ENCODE measurements at regions not wholly inside any gene's neighbourhood (a gene's known extent, or its start where the extent isn't known, plus 50 kb on each side); places are given as distances from the start of the nearest gene placed in this dataset.
"Not testable (repeated sequence)": the region's sequence is repeated elsewhere in the genome, so short reads cannot be mapped to it uniquely, and the experiment has no call there.

GRCh38 chr5:99169309-99169708 is 240.5 kb upstream of the CHD1 start:
- no peak overlapping the region for H3K27ac ChIP-seq
- DNase-seq (ENCODE audit: low spot score in 2 of 2): no peak
- H3K4me1 ChIP-seq: no peaks in the 10 kb centered on the region
- no peaks in the 10 kb centered on the region for H3K36me3 ChIP-seq
- intact Hi-C loops (cut with DNase I; ENCODE audit: low total_unique reads): no loop called here
- no peak overlapping the region for H3K4me3 ChIP-seq
- no peaks in the 10 kb centered on the region for H3K27me3 ChIP-seq
- no peak for TF ChIP-seq POLR2A (IDR thresholded peaks at IDR 0.05)
- no peak for TF ChIP-seq POLR2AphosphoS5 (IDR thresholded peaks at IDR 0.05)
- no peak for TF ChIP-seq CTCF (IDR thresholded peaks at IDR 0.05)
- H3K9me3 ChIP-seq: no peaks in the 10 kb centered on the region

- H3K4me3 ChIP-seq; DNase-seq (ENCODE audit: low spot score in 2 of 2); H3K4me1 ChIP-seq; H3K27ac ChIP-seq; H3K27me3 ChIP-seq; intact Hi-C loops (cut with DNase I; ENCODE audit: low total_unique reads); H3K36me3 ChIP-seq; H3K9me3 ChIP-seq: not testable (repeated sequence)
Observed at GRCh38 chr5:99161538-99161937, 232.7 kb upstream of the CHD1 start.

GRCh38 chr5:99156688-99157087 is 227.9 kb upstream of the CHD1 start:
- no peaks in the 10 kb centered on the region for H3K36me3 ChIP-seq
- H3K27me3 ChIP-seq: no peaks in the 10 kb centered on the region
- intact Hi-C loops (cut with DNase I; ENCODE audit: low total_unique reads): no loop called here

GRCh38 chr5:99143283-99143795 is 214.5 kb upstream of the CHD1 start:
- H3K27ac ChIP-seq; H3K4me3 ChIP-seq; intact Hi-C loops (cut with DNase I; ENCODE audit: low total_unique reads); DNase-seq (ENCODE audit: low spot score in 2 of 2); H3K27me3 ChIP-seq; H3K4me1 ChIP-seq; H3K36me3 ChIP-seq: not testable (repeated sequence)
- peaks cover 0 to 26% of the 10 kb centered on the region in 2 donors for H3K9me3 ChIP-seq

More at GRCh38 chr5:99156688-99157087, 227.9 kb upstream of the CHD1 start:
- Histone ChIP-seq H3K4me3 (no peak overlapping the region), H3K9me3 (no peaks in the 10 kb centered on the region), H3K27ac (no peak overlapping the region), H3K4me1 (no peaks in the 10 kb centered on the region)
- no peak for DNase-seq (ENCODE audit: low spot score in 2 of 2)
- TF ChIP-seq CTCF (IDR thresholded peaks at IDR 0.05) (no peak), POLR2A (IDR thresholded peaks at IDR 0.05) (no peak), POLR2AphosphoS5 (IDR thresholded peaks at IDR 0.05) (no peak)

GRCh38 chr5:99141534-99142128 is 212.8 kb upstream of the CHD1 start:
- Histone ChIP-seq H3K4me1 (no peaks in the 10 kb centered on the region), H3K27me3 (no peaks in the 10 kb centered on the region), H3K36me3 (peaks cover 4% of the 10 kb centered on the region), H3K4me3 (no peak overlapping the region), H3K9me3 (peaks cover 0 to 26% of the 10 kb centered on the region in 2 donors), H3K27ac (no peak overlapping the region)
- TF ChIP-seq POLR2AphosphoS5 (IDR thresholded peaks at IDR 0.05): no peak
- TF ChIP-seq POLR2A (IDR thresholded peaks at IDR 0.05): no peak
- no peak for TF ChIP-seq CTCF (IDR thresholded peaks at IDR 0.05)
- DNase-seq (ENCODE audit: low spot score in 2 of 2): no peak
- intact Hi-C loops (cut with DNase I; ENCODE audit: low total_unique reads): no loop called here

GRCh38 chr5:99138911-99139310 is 210.1 kb upstream of the CHD1 start:
- H3K4me1 ChIP-seq: no peaks in the 10 kb centered on the region
- intact Hi-C loops (cut with DNase I; ENCODE audit: low total_unique reads): no loop called here
- H3K27ac ChIP-seq: no peak overlapping the region
- H3K36me3 ChIP-seq: peaks cover 4% of the 10 kb centered on the region
- H3K27me3 ChIP-seq: no peaks in the 10 kb centered on the region
- TF ChIP-seq POLR2A (IDR thresholded peaks at IDR 0.05): no peak
- TF ChIP-seq CTCF (IDR thresholded peaks at IDR 0.05): no peak
- no peak for TF ChIP-seq POLR2AphosphoS5 (IDR thresholded peaks at IDR 0.05)
- no peak for DNase-seq (ENCODE audit: low spot score in 2 of 2)
- no peak overlapping the region for H3K4me3 ChIP-seq
- H3K9me3 ChIP-seq: peaks cover 0 to 21% of the 10 kb centered on the region in 2 donors
